GM19397 (cell line): ENCODE measurements at regions not wholly inside any gene's neighbourhood (a gene's known extent, or its start where the extent isn't known, plus 50 kb on each side); places are given as distances from the start of the nearest gene placed in this dataset.

Experiments
- ATAC-seq: cut with Tn5 transposase; IDR thresholded peaks from one replicate; pipeline ENCODE4 v1.9.1; 2021; ENCODE audit warnings: mild to moderate bottlenecking, moderate library complexity; ENCODE audit not compliant: unreplicated experiment

- no peak for ATAC-seq
These were observed 92.1 kb upstream of the ELOVL6 start for GRCh38 chr4:110290511-110290910.

- no peak for ATAC-seq
These were observed 91.2 kb upstream of the ELOVL6 start for GRCh38 chr4:110289601-110290100.

GRCh38 chr4:110287130-110287529 is 88.7 kb upstream of the ELOVL6 start:
- peak; percentile 99 for ATAC-seq

GRCh38 chr4:110278127-110278526 is 79.7 kb upstream of the ELOVL6 start:
- ATAC-seq = no peak

GRCh38 chr4:110275871-110276270 is 77.5 kb upstream of the ELOVL6 start:
- no peak for ATAC-seq

- ATAC-seq = no peak
These were observed 73.6 kb upstream of the ELOVL6 start for GRCh38 chr4:110271986-110272385.

GRCh38 chr4:110270492-110271197 is 72.2 kb upstream of the ELOVL6 start:
- ATAC-seq = no peak

- ATAC-seq = no peak
These were observed 70.4 kb upstream of the ELOVL6 start for GRCh38 chr4:110268790-110269189.

- ATAC-seq = no peak
These were observed 69.9 kb upstream of the ELOVL6 start for GRCh38 chr4:110268352-110268751.

GRCh38 chr4:110266136-110266535 is 67.7 kb upstream of the ELOVL6 start:
- no peak for ATAC-seq

- no peak for ATAC-seq
These were observed 66.6 kb upstream of the ELOVL6 start for GRCh38 chr4:110265001-110265400.

- ATAC-seq = no peak
These were observed 61.9 kb upstream of the ELOVL6 start for GRCh38 chr4:110260299-110260698.

GRCh38 chr4:110250023-110250387 is 51.6 kb upstream of the ELOVL6 start:
- ATAC-seq = no peak

GRCh38 chr4:110248831-110249253 is 50.4 kb upstream of the ELOVL6 start:
- ATAC-seq = no peak
